ENCODE measurements at regions not wholly inside any gene's neighbourhood (a gene's known extent, or its start where the extent isn't known, plus 50 kb on each side); places are given as distances from the start of the nearest gene placed in this dataset.

DNA sequence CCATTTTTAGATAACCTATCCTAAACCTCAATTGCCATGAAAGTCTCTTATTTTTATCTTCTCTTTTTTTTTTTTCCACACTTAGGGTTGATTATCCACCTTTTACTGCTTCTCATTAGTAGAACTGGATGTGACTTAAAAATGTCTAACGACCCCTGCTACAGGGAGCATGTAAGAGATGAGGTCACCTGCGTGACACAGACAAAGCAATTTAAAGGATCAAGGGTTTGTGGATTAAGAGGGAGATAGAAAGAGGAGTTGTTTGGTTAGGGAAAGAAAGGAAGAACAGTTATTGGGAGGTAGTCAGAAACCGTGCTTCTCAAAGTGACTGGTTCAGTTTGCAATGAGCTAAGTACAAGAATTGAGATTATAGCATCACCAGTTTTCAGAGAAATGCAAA, 239.1 kb downstream of the ALX1 start:
- no peak for TF ChIP-seq CTCF (IDR thresholded peaks at IDR 0.05)
- no peak for TF ChIP-seq EP300 (IDR thresholded peaks at IDR 0.05)
- TF ChIP-seq POLR2AphosphoS5 (IDR thresholded peaks at IDR 0.05) = no peak
- no peak for TF ChIP-seq POLR2A (IDR thresholded peaks at IDR 0.05)
